H9 (cell line): ENCODE measurements at regions not wholly inside any gene's neighbourhood (a gene's known extent, or its start where the extent isn't known, plus 50 kb on each side); places are given as distances from the start of the nearest gene placed in this dataset.

Experiments used
- DNase-seq: peaks from one replicate; pipeline ENCODE4 v3.0.0-alpha.2; 2017
- H2AFZ ChIP-seq: one replicate; pipeline ENCODE4 v1.6.1; 2013; ENCODE audit warnings: mild to moderate bottlenecking, low read length, control low read depth, moderate library complexity
- H2AK5ac ChIP-seq: 2 replicates; pipeline ENCODE4 v1.6.1; 2013; ENCODE audit warnings: low read length, control low read depth, mixed read lengths; ENCODE audit not compliant: insufficient read length
- H2BK120ac ChIP-seq: one replicate; pipeline ENCODE4 v1.6.1; 2013; ENCODE audit warnings: low read depth, mild to moderate bottlenecking, low read length, control low read depth, inconsistent platforms; ENCODE audit not compliant: poor library complexity, severe bottlenecking
- H2BK12ac ChIP-seq: 2 replicates; pipeline ENCODE4 v1.6.1; 2013; ENCODE audit warnings: low read length, control low read depth, mixed read lengths, low read depth; ENCODE audit not compliant: insufficient read length
- H2BK15ac ChIP-seq: 2 replicates; pipeline ENCODE4 v1.6.1; 2013; ENCODE audit warnings: low read depth, low read length, control low read depth
- H2BK20ac ChIP-seq: one replicate; pipeline ENCODE4 v1.6.1; 2013; ENCODE audit warnings: low read depth, mild to moderate bottlenecking, low read length, control low read depth, inconsistent platforms; ENCODE audit not compliant: poor library complexity, severe bottlenecking
- H2BK5ac ChIP-seq: 2 replicates; pipeline ENCODE4 v1.6.1; 2013; ENCODE audit warnings: low read length, control low read depth, mixed read lengths; ENCODE audit not compliant: insufficient read length
- H3K14ac ChIP-seq: 2 replicates; pipeline ENCODE4 v1.6.1; 2013; ENCODE audit warnings: low read length, control low read depth; ENCODE audit not compliant: insufficient read depth
- H3K18ac ChIP-seq: 2 replicates; pipeline ENCODE4 v1.6.1; 2013; ENCODE audit warnings: low read depth, mild to moderate bottlenecking, mixed read lengths, low read length, control low read depth; ENCODE audit not compliant: insufficient read length
- H3K23ac ChIP-seq: 2 replicates; pipeline ENCODE4 v1.6.1; 2013; ENCODE audit warnings: low read length, control low read depth, mixed read lengths, low read depth; ENCODE audit not compliant: insufficient read length
- H3K23me2 ChIP-seq: 2 replicates; pipeline ENCODE4 v1.6.1; 2013; ENCODE audit warnings: low read depth, mild to moderate bottlenecking, mixed read lengths, low read length, control low read depth; ENCODE audit not compliant: insufficient read length, poor library complexity, severe bottlenecking
- H3K27ac ChIP-seq: 2 replicates; pipeline ENCODE4 v1.5.1; 2013; ENCODE audit warnings: low read length, control low read depth, mixed read lengths, low read depth; ENCODE audit not compliant: insufficient read length
- H3K27me3 ChIP-seq: 2 replicates; pipeline ENCODE4 v1.6.1; 2013; ENCODE audit warnings: low read length, control low read depth, inconsistent platforms; ENCODE audit not compliant: insufficient read depth
- H3K4ac ChIP-seq: 2 replicates; pipeline ENCODE4 v1.6.1; 2013; ENCODE audit warnings: low read depth, mild to moderate bottlenecking, control low read depth, inconsistent platforms, low read length, moderate library complexity
- H3K4me1 ChIP-seq: 2 replicates; pipeline ENCODE4 v1.6.1; 2013; ENCODE audit warnings: low read length, control low read depth, inconsistent platforms; ENCODE audit not compliant: insufficient read depth
- H3K4me2 ChIP-seq: 2 replicates; pipeline ENCODE4 v1.6.1; 2013; ENCODE audit warnings: low read length, control low read depth, mixed read lengths; ENCODE audit not compliant: insufficient read length, insufficient read depth
- H3K56ac ChIP-seq: 2 replicates; pipeline ENCODE4 v1.6.1; 2013; ENCODE audit warnings: low read depth, mild to moderate bottlenecking, mixed read lengths, low read length, control low read depth; ENCODE audit not compliant: insufficient read length
- H3K79me1 ChIP-seq: 2 replicates; pipeline ENCODE4 v1.6.1; 2013; ENCODE audit warnings: low read depth, mild to moderate bottlenecking, moderate library complexity, low read length, control low read depth, inconsistent platforms; ENCODE audit not compliant: insufficient read depth, poor library complexity, severe bottlenecking
- H3K79me2 ChIP-seq: 2 replicates; pipeline ENCODE4 v1.6.1; 2013; ENCODE audit warnings: low read length, control low read depth, inconsistent platforms; ENCODE audit not compliant: insufficient read depth
- H3K9ac ChIP-seq: 2 replicates; pipeline ENCODE4 v1.6.1; 2013; ENCODE audit warnings: low read length, control low read depth, mixed read lengths; ENCODE audit not compliant: insufficient read length; ENCODE audit errors: extremely low read depth
- H3K9me3 ChIP-seq: one replicate; pipeline ENCODE4 v1.6.1; 2013; ENCODE audit warnings: low read depth, low read length, inconsistent platforms; ENCODE audit not compliant: control insufficient read depth
- H3T11ph ChIP-seq: one replicate; pipeline ENCODE4 v1.6.1; 2013; ENCODE audit warnings: mild to moderate bottlenecking, low read length, control low read depth, inconsistent platforms
- H4K20me1 ChIP-seq: one replicate; pipeline ENCODE4 v1.6.1; 2013; ENCODE audit not compliant: control insufficient read depth, insufficient read length, insufficient read depth
- H4K5ac ChIP-seq: 2 replicates; pipeline ENCODE4 v1.6.1; 2013; ENCODE audit warnings: low read depth, mild to moderate bottlenecking, mixed read lengths, low read length, control low read depth; ENCODE audit not compliant: insufficient read length
- H4K8ac ChIP-seq: replicated peaks from 2 replicates; pipeline ENCODE4 v1.6.1; 2013; ENCODE audit warnings: low read length, control low read depth, mixed read lengths, low read depth; ENCODE audit not compliant: insufficient read length
- H4K91ac ChIP-seq: 2 replicates; pipeline ENCODE4 v1.6.1; 2013; ENCODE audit warnings: low read depth, mild to moderate bottlenecking, moderate library complexity, mixed read lengths, low read length, control low read depth; ENCODE audit not compliant: insufficient read length
- H3K27ac Mint-ChIP-seq, 3 experiments: 2 replicates in 2 of 3; 3 replicates in 1 of 3; pipeline ENCODE4 v1.8.0; 2020 to 2021; ENCODE audit warnings: mixed read lengths in 3 of 3, mild to moderate bottlenecking in 1 of 3, moderate library complexity in 1 of 3
- H3K27me3 Mint-ChIP-seq: 2 replicates; pipeline ENCODE4 v1.8.0; 2021; ENCODE audit warnings: low read depth, mild to moderate bottlenecking, moderate library complexity, mixed read lengths
- H3K36me3 Mint-ChIP-seq, 3 experiments: 2 replicates in 2 of 3; 3 replicates in 1 of 3; pipeline ENCODE4 v1.8.0; 2020 to 2021; ENCODE audit warnings: low read depth in 3 of 3, mixed read lengths in 3 of 3; ENCODE audit not compliant: insufficient read depth in 1 of 3
- H3K4me1 Mint-ChIP-seq, 2 experiments: 2 replicates each; pipeline ENCODE4 v1.8.0; 2020; ENCODE audit warnings: mixed read lengths in 2 of 2
- H3K4me3 Mint-ChIP-seq, 2 experiments: 2 replicates in 1 of 2; 3 replicates in 1 of 2; pipeline ENCODE4 v1.8.0; 2020 to 2021; ENCODE audit warnings: mild to moderate bottlenecking in 2 of 2, mixed read lengths in 2 of 2, moderate library complexity in 1 of 2
- H3K9me3 Mint-ChIP-seq, 2 experiments: 2 replicates in 1 of 2; 3 replicates in 1 of 2; pipeline ENCODE4 v1.8.0; 2020; ENCODE audit warnings: mild to moderate bottlenecking in 2 of 2, mixed read lengths in 2 of 2, moderate library complexity in 1 of 2
- CTCF ChIP-seq: fragments of 200-600 bp; sonication (generic); conservative IDR thresholded peaks from 3 replicates; pipeline ENCODE4 v1.8.0; 2021; ENCODE audit warnings: antibody characterized with exemption, mild to moderate bottlenecking
- WGBS: extraction: QIAGEN DNeasy Blood & Tissue Kit; methylation state at CpG from one replicate; pipeline ENCODE4 v1.1.7; 2013; ENCODE audit warnings: missing lambda C conversion rate, low lambda C conversion rate, mixed read lengths; ENCODE audit not compliant: insufficient read length; ENCODE audit errors: extremely low coverage; 5-methylcytosine and 5-hydroxymethylcytosine counted together

GRCh38 chr3:30520699-30521098 lies 85.7 kb upstream of the TGFBR2 start:
- Mint-ChIP-seq H3K36me3 (no peaks in the 10 kb centered on the region), H3K9me3 (no peaks in the 10 kb centered on the region), H3K27me3 (no peaks in the 10 kb centered on the region), H3K4me1 (peaks cover 0 to 2% of the 10 kb centered on the region in 2 experiments; a peak in 3 of 4 replicates), H3K4me3 (no peak overlapping the region), H3K27ac (peak overlapping the region in 1 of 3 experiments; percentile 74; a peak in 1 of 7 replicates)
- Histone ChIP-seq H2AK5ac (no peak overlapping the region), H3K9me3 (no peaks in the 10 kb centered on the region), H3K56ac (no peak overlapping the region), H3K9ac (no peak overlapping the region), H2AFZ (no peak overlapping the region), H2BK20ac (no peak overlapping the region), H3K79me2 (no peaks in the 10 kb centered on the region), H3K18ac (no peak overlapping the region), H3K4ac (no peak overlapping the region), H4K20me1 (no peaks in the 10 kb centered on the region), H3K27ac (no peak overlapping the region), H4K91ac (no peak overlapping the region), H4K5ac (no peak overlapping the region), H2BK12ac (no peak overlapping the region), H3T11ph (no peak overlapping the region), H3K4me1 (no peaks in the 10 kb centered on the region), H4K8ac (no peak overlapping the region), H3K79me1 (no peaks in the 10 kb centered on the region), H3K4me2 (no peak overlapping the region), H2BK120ac (no peak overlapping the region), H2BK5ac (no peak overlapping the region), H3K14ac (no peak overlapping the region), H2BK15ac (no peak overlapping the region), H3K23me2 (no peaks in the 10 kb centered on the region), H3K23ac (no peak overlapping the region), H3K27me3 (no peaks in the 10 kb centered on the region)
- no CpG with 5 or more reads among the region's 2 CpGs for WGBS
- DNase-seq, result no peak
- TF ChIP-seq CTCF, result no peak
